Fibroblast of lung (primary cell): ENCODE measurements at regions not wholly inside any gene's neighbourhood (a gene's known extent, or its start where the extent isn't known, plus 50 kb on each side); places are given as distances from the start of the nearest gene placed in this dataset.
A peak's percentile ranks its signal among the peaks of the same experiment; 100 is the strongest.

ENCODE experiments used
- DNase-seq, 2 donors: peaks; one replicate each; pipeline versions ENCODE4 v3.0.0 to v3.0.0-alpha.2; 2010; ENCODE audit warnings: low read depth in 2 of 2
- H2AFZ ChIP-seq: 2 replicates; pipeline ENCODE4 v1.5.1; 2012; ENCODE audit warnings: low read length, control low read depth, inconsistent platforms
- H3K27ac ChIP-seq: 2 replicates; pipeline ENCODE4 v1.5.1; 2011; ENCODE audit warnings: low read length, control low read depth; ENCODE audit not compliant: insufficient read depth
- H3K27me3 ChIP-seq: 2 replicates; pipeline ENCODE4 v1.5.1; 2011; ENCODE audit warnings: mild to moderate bottlenecking, low read length; ENCODE audit not compliant: control insufficient read depth, insufficient read depth
- H3K36me3 ChIP-seq: 2 replicates; pipeline ENCODE4 v1.5.1; 2011; ENCODE audit warnings: low read length; ENCODE audit not compliant: control insufficient read depth, insufficient read depth
- H3K4me1 ChIP-seq: 2 replicates; pipeline ENCODE4 v1.5.1; 2011; ENCODE audit warnings: low read length; ENCODE audit not compliant: control insufficient read depth, insufficient read depth; ENCODE audit errors: extremely low read depth
- H3K4me2 ChIP-seq: 2 replicates; pipeline ENCODE4 v1.5.1; 2011; ENCODE audit warnings: low read length, control low read depth; ENCODE audit not compliant: insufficient read depth; ENCODE audit errors: extremely low read depth
- H3K4me3 ChIP-seq, 4 experiments: fragments of 200-600 bp in 1 of 4; sonication (generic) in 1 of 4; replicated peaks in 1 of 4; 2 replicates each; pipeline ENCODE4 v1.5.1; 2011 to 2016; ENCODE audit warnings: low read length in 4 of 4, low read depth in 3 of 4, mild to moderate bottlenecking in 3 of 4, control low read depth in 2 of 4, inconsistent platforms in 1 of 4, mixed read lengths in 1 of 4; ENCODE audit not compliant: insufficient read depth in 1 of 4; ENCODE audit errors: control extremely low read depth in 1 of 4
- H3K79me2 ChIP-seq: 2 replicates; pipeline ENCODE4 v1.5.1; 2012; ENCODE audit warnings: mild to moderate bottlenecking, low read length, inconsistent platforms; ENCODE audit not compliant: control insufficient read depth, insufficient read depth
- H3K9ac ChIP-seq: 2 replicates; pipeline ENCODE4 v1.5.1; 2011; ENCODE audit warnings: mild to moderate bottlenecking, low read length, control low read depth; ENCODE audit not compliant: insufficient read depth
- H3K9me3 ChIP-seq: 2 replicates; pipeline ENCODE4 v1.5.1; 2012; ENCODE audit warnings: low read depth, low read length; ENCODE audit not compliant: control insufficient read depth, insufficient read depth
- H4K20me1 ChIP-seq: 2 replicates; pipeline ENCODE4 v1.5.1; 2011; ENCODE audit warnings: low read length; ENCODE audit not compliant: control insufficient read depth, insufficient read depth; ENCODE audit errors: extremely low read depth
- CTCF ChIP-seq, 2 donors: IDR thresholded peaks in 1 of 2; conservative IDR thresholded peaks in 1 of 2; 1 replicate in 1 of 2; 2 replicates in 1 of 2; pipeline ENCODE4 v1.5.1; 2011 to 2012; ENCODE audit warnings: low read length in 2 of 2, control low read depth in 1 of 2, inconsistent platforms in 1 of 2, low read depth in 1 of 2, mild to moderate bottlenecking in 1 of 2
- EZH2 ChIP-seq: IDR thresholded peaks from 2 replicates; pipeline ENCODE4 v1.5.1; 2012; ENCODE audit warnings: low read length, control low read depth, mild to moderate bottlenecking; ENCODE audit errors: missing control alignments

- H2AFZ ChIP-seq: no peak overlapping the region
- H3K4me1 ChIP-seq: no peaks in the 10 kb centered on the region
- no peak overlapping the region for H3K9ac ChIP-seq
- H3K36me3 ChIP-seq: no peaks in the 10 kb centered on the region
- no peaks in the 10 kb centered on the region for H3K27me3 ChIP-seq
- H3K27ac ChIP-seq: no peak overlapping the region
- H3K79me2 ChIP-seq: no peaks in the 10 kb centered on the region
- peak in 1 of 2 donors; percentile 86 for DNase-seq
- no peaks in the 10 kb centered on the region for H4K20me1 ChIP-seq
- no peak overlapping the region for H3K4me2 ChIP-seq
- H3K4me3 ChIP-seq: no peak overlapping the region
- no peaks in the 10 kb centered on the region for H3K9me3 ChIP-seq
- TF ChIP-seq CTCF (conservative IDR thresholded peaks at IDR 0.05 in 1 of 2, IDR thresholded peaks at IDR 0.05 in 1 of 2; ENCODE audit: low read depth in 1 of 2, low read length in 2 of 2) (no peak), EZH2 (no peak)
These were observed 441.6 kb upstream of the PITX2 start for GRCh38 chr4:111064342-111064993.

- no peaks in the 10 kb centered on the region for H3K4me1 ChIP-seq
- H3K36me3 ChIP-seq: no peaks in the 10 kb centered on the region
- H2AFZ ChIP-seq: no peak overlapping the region
- no peak overlapping the region for H3K4me3 ChIP-seq
- no peaks in the 10 kb centered on the region for H3K27me3 ChIP-seq
- H3K4me2 ChIP-seq: no peak overlapping the region
- no peak overlapping the region for H3K9ac ChIP-seq
- H3K79me2 ChIP-seq: no peaks in the 10 kb centered on the region
- no peaks in the 10 kb centered on the region for H4K20me1 ChIP-seq
- H3K9me3 ChIP-seq: no peaks in the 10 kb centered on the region
- TF ChIP-seq EZH2: no peak
- TF ChIP-seq CTCF (conservative IDR thresholded peaks at IDR 0.05 in 1 of 2, IDR thresholded peaks at IDR 0.05 in 1 of 2; ENCODE audit: low read depth in 1 of 2, low read length in 2 of 2): no peak
- DNase-seq: peak in 1 of 2 donors; percentile 31
- H3K27ac ChIP-seq: no peak overlapping the region
These were observed 443.1 kb upstream of the PITX2 start for GRCh38 chr4:111066001-111066400.

- H2AFZ ChIP-seq: no peak overlapping the region
- H3K9me3 ChIP-seq: no peaks in the 10 kb centered on the region
- no peaks in the 10 kb centered on the region for H3K36me3 ChIP-seq
- no peak overlapping the region for H3K27ac ChIP-seq
- no peaks in the 10 kb centered on the region for H3K79me2 ChIP-seq
- H3K4me3 ChIP-seq: no peak overlapping the region
- H3K27me3 ChIP-seq: no peaks in the 10 kb centered on the region
- no peaks in the 10 kb centered on the region for H3K4me1 ChIP-seq
- no peak overlapping the region for H3K9ac ChIP-seq
- peak in 1 of 2 donors; percentile 57 for DNase-seq
- TF ChIP-seq CTCF (conservative IDR thresholded peaks at IDR 0.05 in 1 of 2, IDR thresholded peaks at IDR 0.05 in 1 of 2; ENCODE audit: low read depth in 1 of 2, low read length in 2 of 2) (no peak), EZH2 (no peak)
- H4K20me1 ChIP-seq: no peaks in the 10 kb centered on the region
- H3K4me2 ChIP-seq: no peak overlapping the region
These were observed 443.6 kb upstream of the PITX2 start for GRCh38 chr4:111066447-111066846.
